Spinal cord (tissue), 9 donors: ENCODE measurements at regions not wholly inside any gene's neighbourhood (a gene's known extent, or its start where the extent isn't known, plus 50 kb on each side); places are given as distances from the start of the nearest gene placed in this dataset.

Experiments
- DNase-seq, 6 donors: peaks; one replicate each; pipeline versions ENCODE4 v3.0.0 to v3.0.0-alpha.2; 2013 to 2015; ENCODE audit warnings: low spot score in 6 of 6, low read depth in 4 of 6
- H3K27ac ChIP-seq: one replicate; pipeline ENCODE4 v1.5.1; 2013; ENCODE audit warnings: low read depth, low read length, control low read depth
- H3K27me3 ChIP-seq: one replicate; pipeline ENCODE4 v1.6.1; 2013; ENCODE audit warnings: low read length; ENCODE audit not compliant: control insufficient read depth, insufficient read depth
- H3K36me3 ChIP-seq: one replicate; pipeline ENCODE4 v1.6.1; 2013; ENCODE audit warnings: low read length; ENCODE audit not compliant: control insufficient read depth, insufficient read depth
- H3K4me1 ChIP-seq: one replicate; pipeline ENCODE4 v1.6.1; 2013; ENCODE audit warnings: low read length; ENCODE audit not compliant: control insufficient read depth, insufficient read depth
- H3K4me3 ChIP-seq: one replicate; pipeline ENCODE4 v1.5.1; 2013; ENCODE audit warnings: low read depth, low read length, control low read depth
- H3K9me3 ChIP-seq: one replicate; pipeline ENCODE4 v1.6.1; 2013; ENCODE audit warnings: low read length; ENCODE audit not compliant: control insufficient read depth, insufficient read depth
- WGBS: methylation state at CpG from one replicate; pipeline ENCODE4 v1.1.5; 2013; ENCODE audit warnings: missing lambda C conversion rate; ENCODE audit not compliant: insufficient coverage; 5-methylcytosine and 5-hydroxymethylcytosine counted together
- donor health status: healthy.

DNA sequence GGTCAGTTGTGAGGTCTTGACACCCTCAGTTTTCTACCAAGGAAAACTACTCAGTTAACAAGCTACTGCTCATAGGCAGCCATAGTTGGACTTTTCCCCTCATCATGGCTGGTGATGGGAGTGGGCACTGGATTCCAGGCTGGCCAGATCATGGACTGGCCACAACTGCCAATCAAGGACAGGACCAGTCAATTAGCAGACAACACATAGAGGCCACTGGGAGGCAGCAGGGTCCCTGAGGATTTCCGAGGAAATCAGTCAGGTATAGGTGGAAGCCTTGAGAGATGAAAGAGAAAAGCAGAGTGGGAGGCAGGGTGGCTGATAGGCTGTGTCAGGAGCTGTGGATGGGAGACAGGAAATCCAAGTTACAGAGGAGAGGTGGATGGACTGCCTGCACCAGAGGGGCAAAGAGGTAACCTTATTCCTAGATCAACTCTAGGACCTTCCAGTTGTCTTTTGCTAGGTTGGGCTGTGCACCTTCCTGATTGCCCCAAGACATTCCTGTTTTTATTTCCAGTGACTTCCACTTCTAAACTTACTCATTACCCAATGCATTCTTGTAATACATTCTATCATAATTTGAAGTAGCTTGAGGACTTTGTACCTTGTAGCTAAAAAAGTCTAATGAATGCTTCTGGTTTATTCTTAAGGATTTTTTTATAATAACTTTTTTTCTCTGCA lies 361.8 kb downstream of the KCNRG start:
- Histone ChIP-seq H3K27me3 (no peaks in the 10 kb centered on the region), H3K36me3 (no peaks in the 10 kb centered on the region), H3K9me3 (peaks cover 3% of the 10 kb centered on the region), H3K4me1 (no peaks in the 10 kb centered on the region), H3K27ac (no peak overlapping the region), H3K4me3 (no peak overlapping the region)
- WGBS: 57% methylated on average over 1 of the region's 1 CpG
- no peak for DNase-seq

DNA sequence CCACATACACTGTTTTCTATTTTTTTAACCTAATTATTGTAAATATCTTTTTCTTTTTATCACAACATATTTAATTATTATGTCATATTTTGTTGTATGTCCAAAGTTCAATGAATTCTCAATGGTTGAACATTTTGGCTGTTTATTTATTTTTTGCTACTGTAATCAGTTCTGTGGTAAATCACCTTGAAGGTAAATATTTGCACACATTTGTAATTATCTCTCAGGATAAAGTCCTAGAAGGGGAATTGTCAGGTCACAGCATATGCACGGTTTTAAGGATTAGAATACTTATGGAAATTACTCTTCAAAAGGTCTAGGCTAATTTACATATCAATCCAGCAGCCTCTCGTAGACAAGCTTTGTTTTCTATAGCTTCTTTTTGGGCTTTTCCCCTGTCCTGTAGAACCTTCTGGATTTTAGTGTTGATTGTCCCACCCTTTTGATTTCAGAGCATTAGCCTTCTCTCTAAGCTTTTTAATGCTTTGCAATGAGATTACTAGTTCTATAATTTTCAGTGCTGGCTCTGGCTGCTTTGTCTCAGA lies 362.6 kb downstream of the KCNRG start:
- Histone ChIP-seq H3K4me3 (no peak overlapping the region), H3K27ac (no peak overlapping the region), H3K4me1 (no peaks in the 10 kb centered on the region), H3K9me3 (peaks cover 3% of the 10 kb centered on the region), H3K27me3 (no peaks in the 10 kb centered on the region), H3K36me3 (no peaks in the 10 kb centered on the region)
- WGBS: no CpG with 5 or more reads among the region's 2 CpGs
- no peak for DNase-seq

DNA sequence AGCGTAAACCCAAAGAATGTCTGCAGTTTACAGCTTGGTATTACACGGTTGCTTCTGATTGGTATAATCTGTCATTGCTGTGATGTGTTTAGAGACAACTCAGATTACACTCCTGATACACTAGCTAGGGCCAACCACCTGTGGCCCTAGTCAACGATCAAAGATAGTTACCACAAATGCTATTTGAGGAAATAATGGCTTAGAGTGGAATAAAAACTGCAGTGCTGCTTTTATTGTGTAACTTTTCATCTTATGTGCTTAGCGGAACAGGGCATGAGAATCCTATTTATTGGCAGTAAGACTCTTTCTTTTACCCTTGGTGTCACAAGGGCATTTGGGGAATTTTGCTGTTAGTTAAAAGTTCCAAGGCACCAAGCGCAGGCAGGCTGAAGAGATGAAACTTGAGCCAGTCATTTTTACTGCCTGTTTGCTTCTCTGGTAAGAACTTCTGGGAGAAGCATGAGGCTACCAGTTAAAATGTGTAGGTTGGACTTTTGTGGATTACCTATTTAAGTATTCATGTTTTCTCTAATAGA lies 363.3 kb downstream of the KCNRG start:
- 100% methylated on average over 1 of the region's 5 CpGs for WGBS

DNA sequence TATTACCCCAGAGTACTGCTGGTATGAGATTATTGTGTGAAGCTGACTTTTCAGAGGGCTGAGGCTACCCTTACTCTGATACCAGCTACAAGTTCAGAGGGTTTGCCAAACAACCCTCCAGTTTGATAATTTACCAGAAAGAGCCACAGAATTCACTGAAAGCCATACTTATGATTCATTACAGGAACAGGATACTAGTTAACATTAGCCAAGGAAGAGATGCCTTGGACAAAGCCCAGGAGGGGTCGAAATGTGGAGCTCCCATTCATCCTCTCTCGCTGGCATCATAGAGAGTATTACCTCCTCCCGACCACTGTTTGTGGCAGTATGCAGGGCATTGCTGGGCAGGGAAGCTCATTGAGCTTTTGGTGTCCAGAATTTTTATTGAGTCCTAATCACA lies 364.3 kb downstream of the KCNRG start:
- no peak overlapping the region for H3K27ac ChIP-seq
- H3K4me3 ChIP-seq: no peak overlapping the region
- H3K27me3 ChIP-seq: no peaks in the 10 kb centered on the region
- 83% methylated on average over 1 of the region's 3 CpGs for WGBS
- H3K4me1 ChIP-seq: no peaks in the 10 kb centered on the region
- DNase-seq: no peak
- peaks cover 3% of the 10 kb centered on the region for H3K9me3 ChIP-seq
- no peaks in the 10 kb centered on the region for H3K36me3 ChIP-seq

More for the DNA sequence above, 363.3 kb downstream of the KCNRG start:
- H3K36me3 ChIP-seq: no peaks in the 10 kb centered on the region
- no peak overlapping the region for H3K4me3 ChIP-seq
- H3K27ac ChIP-seq: no peak overlapping the region
- no peaks in the 10 kb centered on the region for H3K27me3 ChIP-seq
- H3K4me1 ChIP-seq: no peaks in the 10 kb centered on the region
- no peak for DNase-seq
- H3K9me3 ChIP-seq: peaks cover 3% of the 10 kb centered on the region

DNA sequence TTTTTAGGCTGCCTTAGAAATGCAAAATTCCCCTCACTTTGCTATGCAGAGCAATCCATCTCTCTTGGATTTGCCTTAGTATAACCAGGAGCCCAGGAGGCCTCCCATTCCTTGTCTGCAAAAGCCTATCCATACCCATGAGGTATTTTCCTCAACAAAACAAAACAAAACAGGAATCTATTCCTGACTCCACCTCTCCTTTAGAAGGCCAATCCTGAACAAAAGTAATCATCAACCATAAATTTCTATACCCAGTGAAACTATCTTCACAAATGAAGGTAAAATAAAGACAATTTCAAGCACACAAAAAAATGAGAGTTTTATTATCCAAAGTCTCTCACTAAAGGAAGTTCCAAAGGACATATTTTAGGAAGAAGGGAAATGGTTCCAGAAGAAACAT lies 365.7 kb downstream of the KCNRG start:
- H3K36me3 ChIP-seq: no peaks in the 10 kb centered on the region
- DNase-seq: no peak
- H3K27ac ChIP-seq: no peak overlapping the region

DNA sequence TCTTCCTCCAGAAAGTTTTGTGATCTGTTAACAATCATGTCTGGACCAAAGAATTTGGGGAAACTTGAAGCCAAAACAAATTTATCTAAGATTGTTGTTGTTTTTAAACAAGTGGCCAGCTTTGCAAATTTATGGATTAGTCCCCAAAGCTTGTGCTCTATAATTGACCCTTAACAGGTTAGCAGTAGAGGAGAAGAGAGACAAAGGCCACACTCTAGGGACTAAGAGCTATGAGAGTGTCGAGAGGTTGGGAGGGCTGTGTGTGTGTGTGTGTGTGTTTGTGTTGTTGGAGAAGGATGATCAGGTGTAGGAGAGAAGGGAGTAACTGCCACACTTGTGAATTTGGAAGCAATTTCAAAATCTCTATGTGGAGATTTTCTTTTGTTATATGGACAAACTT lies 367.3 kb downstream of the KCNRG start:
- Histone ChIP-seq H3K36me3 (no peaks in the 10 kb centered on the region), H3K4me3 (no peak overlapping the region), H3K27me3 (no peaks in the 10 kb centered on the region), H3K27ac (no peak overlapping the region), H3K4me1 (peaks cover 12% of the 10 kb centered on the region), H3K9me3 (peaks cover 3% of the 10 kb centered on the region)
- DNase-seq: no peak
- 85% methylated on average over 1 of the region's 1 CpG for WGBS

More for the DNA sequence above, 365.7 kb downstream of the KCNRG start:
- Histone ChIP-seq H3K27me3 (no peaks in the 10 kb centered on the region), H3K4me1 (no peaks in the 10 kb centered on the region), H3K9me3 (peaks cover 3% of the 10 kb centered on the region), H3K4me3 (no peak overlapping the region)

DNA sequence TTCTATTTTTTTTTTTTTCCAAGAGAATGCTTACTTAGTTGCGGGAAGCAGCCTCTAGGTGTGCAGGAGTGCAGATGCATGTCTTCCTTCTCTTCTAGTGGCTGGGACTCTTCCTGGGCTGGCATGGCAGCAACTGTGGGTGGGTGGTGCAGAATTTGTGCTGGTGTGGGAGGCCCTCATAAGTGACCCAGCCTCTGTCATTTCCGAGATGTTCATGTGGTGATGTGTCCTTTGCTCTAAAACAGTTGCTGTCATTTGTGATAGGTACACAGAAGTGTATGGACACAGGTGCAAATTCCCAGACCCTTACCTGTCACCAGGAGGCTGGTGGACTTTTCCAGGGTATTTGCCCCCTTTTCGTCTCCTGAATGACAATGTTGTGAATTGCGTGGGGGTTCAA lies 367.7 kb downstream of the KCNRG start:
- no peak for DNase-seq
- Histone ChIP-seq H3K9me3 (peaks cover 3% of the 10 kb centered on the region), H3K27ac (no peak overlapping the region), H3K4me3 (no peak overlapping the region), H3K27me3 (no peaks in the 10 kb centered on the region), H3K4me1 (peaks cover 12% of the 10 kb centered on the region), H3K36me3 (no peaks in the 10 kb centered on the region)
- 93% methylated on average over 2 of the region's 4 CpGs for WGBS

DNA sequence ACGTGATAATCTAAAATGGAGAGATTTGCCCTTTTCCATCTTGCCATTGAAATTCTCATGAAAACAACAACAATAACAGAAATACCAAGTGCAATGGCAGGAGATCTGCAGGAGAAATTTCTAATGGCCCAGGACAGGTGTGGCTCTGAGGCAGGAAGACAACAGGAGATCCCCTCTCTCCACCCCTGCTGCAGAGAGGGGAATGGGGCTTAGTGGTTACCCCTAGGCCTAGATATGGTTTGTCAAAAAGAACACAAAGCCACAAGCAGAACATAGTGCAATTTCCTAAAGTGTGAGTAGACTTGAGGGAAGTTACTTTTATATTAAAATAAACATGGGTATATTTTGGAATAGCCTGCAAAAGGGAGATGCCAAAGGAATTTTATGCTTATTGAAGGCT lies 369.5 kb downstream of the KCNRG start:
- DNase-seq: no peak
- peaks cover 12% of the 10 kb centered on the region for H3K4me1 ChIP-seq
- H3K27ac ChIP-seq: no peak overlapping the region
- no CpG with 5 or more reads among the region's 1 CpG for WGBS
- peaks cover 3% of the 10 kb centered on the region for H3K9me3 ChIP-seq
- no peaks in the 10 kb centered on the region for H3K27me3 ChIP-seq
- no peak overlapping the region for H3K4me3 ChIP-seq
- H3K36me3 ChIP-seq: no peaks in the 10 kb centered on the region

DNA sequence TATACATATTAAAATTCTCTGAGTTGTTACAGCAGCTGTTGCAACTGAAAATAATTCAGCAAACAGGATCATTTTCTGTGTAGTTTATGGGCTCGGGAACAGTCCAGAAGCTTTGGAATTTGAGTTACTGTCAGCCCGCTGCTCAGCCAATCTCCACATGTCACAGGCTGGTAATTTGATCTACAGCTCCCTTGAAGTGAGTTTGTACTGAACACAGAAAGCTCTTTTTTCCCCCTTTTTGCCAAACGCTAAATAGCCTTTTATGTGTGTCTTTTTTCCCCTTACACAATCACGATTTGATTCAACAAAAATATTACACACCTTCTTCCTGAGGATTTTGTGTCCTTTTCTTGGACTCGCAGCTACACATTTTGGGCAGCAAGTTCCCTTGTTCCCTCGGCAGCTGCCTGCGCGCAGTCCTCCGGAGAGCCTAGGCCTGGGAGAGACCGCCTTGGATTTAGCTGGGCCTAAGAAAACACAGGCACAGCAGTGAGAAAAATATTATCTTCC lies 371.4 kb downstream of the KCNRG start:
- WGBS: 36% methylated on average over 8 of the region's 10 CpGs
- peak overlapping the region; percentile 88 for H3K27ac ChIP-seq
- peak in 3 of 6 donors; percentile 19 to 67 (median 59) for DNase-seq

DNA sequence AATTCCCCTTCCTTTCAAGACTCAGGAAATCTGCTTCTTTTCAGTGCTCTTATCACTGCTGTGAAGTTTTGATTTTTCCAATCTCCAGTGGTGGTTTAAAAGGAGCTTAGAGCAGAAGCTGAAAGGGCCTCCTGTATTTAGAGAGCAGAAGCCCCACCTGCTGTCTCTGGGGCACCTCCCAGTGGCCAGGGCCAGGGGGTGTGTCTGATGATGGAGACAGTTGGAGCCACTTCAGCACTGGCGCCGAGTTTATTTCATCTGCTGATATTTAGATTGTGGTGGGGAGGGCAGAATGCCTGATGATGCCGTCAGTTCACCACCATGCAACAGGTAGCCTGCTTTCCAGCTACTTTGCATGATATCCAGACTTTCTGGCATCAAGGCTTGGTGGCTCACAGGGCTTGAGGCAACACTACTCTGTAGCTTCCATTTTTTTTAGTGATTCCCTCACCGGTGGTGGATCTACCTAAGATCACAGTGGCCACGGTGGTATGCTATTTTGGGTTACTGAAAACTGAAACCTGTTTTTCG lies 371.9 kb downstream of the KCNRG start:
- Histone ChIP-seq H3K4me1 (peaks cover 12% of the 10 kb centered on the region), H3K27ac (peak overlapping the region; percentile 88), H3K9me3 (no peaks in the 10 kb centered on the region), H3K36me3 (no peaks in the 10 kb centered on the region), H3K27me3 (no peaks in the 10 kb centered on the region), H3K4me3 (no peak overlapping the region)
- WGBS: 0% methylated on average over 1 of the region's 6 CpGs
- DNase-seq: peak in 3 of 6 donors; percentile 7 to 58 (median 21)

More for the DNA sequence above, 371.4 kb downstream of the KCNRG start:
- no peaks in the 10 kb centered on the region for H3K9me3 ChIP-seq
- H3K36me3 ChIP-seq: no peaks in the 10 kb centered on the region
- H3K4me3 ChIP-seq: no peak overlapping the region
- H3K27me3 ChIP-seq: no peaks in the 10 kb centered on the region
- peaks cover 12% of the 10 kb centered on the region for H3K4me1 ChIP-seq
